GM18505 (cell line): ENCODE measurements at regions not wholly inside any gene's neighbourhood (a gene's known extent, or its start where the extent isn't known, plus 50 kb on each side); places are given as distances from the start of the nearest gene placed in this dataset.

Source experiments
- ATAC-seq: cut with Tn5 transposase; IDR thresholded peaks from one replicate; pipeline ENCODE4 v1.9.1; 2021; ENCODE audit not compliant: unreplicated experiment
- POLR2A ChIP-seq: IDR thresholded peaks from 4 replicates; pipeline ENCODE4 v1.6.1; 2011; ENCODE audit warnings: borderline replicate concordance; ENCODE audit not compliant: insufficient read depth, insufficient read length; ENCODE audit errors: extremely low read depth

GRCh38 chr2:167383610-167384194 lies 495.4 kb downstream of the XIRP2 start:
- no peak for TF ChIP-seq POLR2A
- ATAC-seq: no peak

- TF ChIP-seq POLR2A: no peak
- no peak for ATAC-seq
Measured at GRCh38 chr2:167381349-167381748, 493.1 kb downstream of the XIRP2 start.

GRCh38 chr2:167380555-167380954 lies 492.3 kb downstream of the XIRP2 start:
- ATAC-seq: no peak
- no peak for TF ChIP-seq POLR2A

GRCh38 chr2:167380094-167380493 lies 491.8 kb downstream of the XIRP2 start:
- ATAC-seq: no peak
- no peak for TF ChIP-seq POLR2A

- no peak for ATAC-seq
- no peak for TF ChIP-seq POLR2A
Measured at GRCh38 chr2:167369083-167369482, 480.8 kb downstream of the XIRP2 start.

GRCh38 chr2:167368371-167368770 lies 480.1 kb downstream of the XIRP2 start:
- no peak for TF ChIP-seq POLR2A
- no peak for ATAC-seq

GRCh38 chr2:167365216-167365615 lies 476.9 kb downstream of the XIRP2 start:
- ATAC-seq: no peak
- no peak for TF ChIP-seq POLR2A

GRCh38 chr2:167361426-167361825 lies 473.1 kb downstream of the XIRP2 start:
- TF ChIP-seq POLR2A: no peak
- ATAC-seq: no peak

GRCh38 chr2:167355821-167356220 lies 467.5 kb downstream of the XIRP2 start:
- no peak for TF ChIP-seq POLR2A
- no peak for ATAC-seq

GRCh38 chr2:167353605-167354280 lies 465.5 kb downstream of the XIRP2 start:
- no peak for ATAC-seq
- no peak for TF ChIP-seq POLR2A

GRCh38 chr2:167345559-167345958 lies 457.3 kb downstream of the XIRP2 start:
- ATAC-seq: no peak
- no peak for TF ChIP-seq POLR2A

- TF ChIP-seq POLR2A: no peak
- ATAC-seq: no peak
Measured at GRCh38 chr2:167342769-167343168, 454.5 kb downstream of the XIRP2 start.

- no peak for ATAC-seq
Measured at GRCh38 chr2:167340322-167340721, 452.0 kb downstream of the XIRP2 start.

GRCh38 chr2:167336213-167336612 lies 447.9 kb downstream of the XIRP2 start:
- TF ChIP-seq POLR2A: no peak
- no peak for ATAC-seq

More at GRCh38 chr2:167340322-167340721, 452.0 kb downstream of the XIRP2 start:
- no peak for TF ChIP-seq POLR2A
